ENCODE measurements at regions not wholly inside any gene's neighbourhood (a gene's known extent, or its start where the extent isn't known, plus 50 kb on each side); places are given as distances from the start of the nearest gene placed in this dataset.
"Not testable (repeated sequence)": the region's sequence is repeated elsewhere in the genome, so short reads cannot be mapped to it uniquely, and the experiment has no call there.

DNA sequence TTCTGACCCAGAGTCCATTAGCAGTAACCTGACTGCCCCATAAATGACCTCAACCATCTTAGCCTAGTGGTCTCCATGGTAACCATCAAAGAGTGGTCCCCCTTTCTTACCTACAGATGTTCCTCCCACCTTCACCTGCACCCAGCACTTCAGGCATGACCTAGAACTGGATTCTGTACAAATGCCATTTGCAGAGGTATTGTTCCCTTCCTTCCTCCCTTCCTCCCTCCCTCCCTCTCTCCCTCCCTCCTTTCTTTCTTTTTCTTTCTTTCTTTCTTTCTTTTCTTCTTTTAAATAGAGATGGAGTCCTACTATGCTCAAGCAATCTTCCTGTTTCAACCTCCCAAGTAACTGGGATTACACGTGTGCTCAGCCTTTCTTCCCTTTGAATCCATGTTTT is 114.6 kb upstream of the SLC1A4 start:
- Histone ChIP-seq H3K4me1 (ENCODE audit: insufficient read depth, low read length) (peaks cover 4% of the 10 kb centered on the region; the same call in 1 of the 2 replicates), H3K9me3 (ENCODE audit: control insufficient read depth, insufficient read depth, low read length) (no peaks in the 10 kb centered on the region), H3K9ac (ENCODE audit: low read depth, low read length) (no peak overlapping the region), H3K36me3 (ENCODE audit: insufficient read depth, low read length) (no peaks in the 10 kb centered on the region)

DNA sequence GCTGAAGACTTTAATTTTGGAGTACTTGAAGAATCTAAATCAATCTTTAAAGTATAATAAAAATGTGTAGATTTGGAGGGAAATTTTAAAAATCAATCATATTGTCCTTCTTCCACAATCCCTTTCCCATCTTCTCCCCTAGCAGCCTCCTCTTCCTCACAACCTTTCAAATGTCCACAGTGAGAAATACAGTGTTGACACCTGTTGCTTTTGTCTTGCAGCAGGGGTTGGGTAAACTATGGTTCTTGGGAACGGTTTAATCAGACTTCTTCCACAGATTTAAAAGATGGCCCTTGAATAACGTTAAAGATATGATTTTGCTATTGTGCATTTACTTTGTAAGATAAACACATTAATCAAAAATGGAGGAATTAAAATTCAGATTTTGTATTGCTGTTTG is 113.8 kb upstream of the SLC1A4 start:
- peaks cover 4% of the 10 kb centered on the region; the same call in 1 of the 2 replicates for H3K4me1 ChIP-seq (ENCODE audit: insufficient read depth, low read length)
- no peaks in the 10 kb centered on the region for H3K36me3 ChIP-seq (ENCODE audit: insufficient read depth, low read length)
- H3K9ac ChIP-seq (ENCODE audit: low read depth, low read length): no peak overlapping the region
- H3K9me3 ChIP-seq (ENCODE audit: control insufficient read depth, insufficient read depth, low read length): no peaks in the 10 kb centered on the region

DNA sequence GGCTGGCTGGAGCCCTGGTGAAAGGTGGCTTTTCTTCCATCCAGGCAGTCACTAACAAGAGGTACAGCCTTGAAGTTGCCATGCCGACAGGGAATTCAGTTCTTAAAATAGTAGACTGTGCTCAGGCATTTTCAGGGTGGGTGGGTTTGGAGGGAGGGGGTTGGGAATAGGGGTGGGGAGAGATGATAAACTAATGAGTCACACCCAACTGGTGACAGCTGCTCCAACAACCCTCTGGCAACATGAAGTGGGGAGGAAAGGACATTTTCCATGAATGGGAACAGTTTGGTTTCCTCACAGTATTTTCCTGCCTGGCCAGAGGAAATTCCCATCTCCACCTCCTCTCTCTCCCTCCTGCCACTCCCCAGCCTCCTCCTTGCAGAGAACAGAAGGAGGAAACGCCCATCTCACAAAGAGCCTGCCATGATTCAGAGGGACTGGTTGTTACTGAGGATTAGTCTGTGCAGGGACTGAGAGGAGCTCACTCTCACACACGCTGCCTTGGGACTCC is 113.0 kb upstream of the SLC1A4 start:
- peaks cover 9% of the 10 kb centered on the region for H3K4me1 ChIP-seq (ENCODE audit: insufficient read depth, low read length)
- no peaks in the 10 kb centered on the region for H3K9me3 ChIP-seq (ENCODE audit: control insufficient read depth, insufficient read depth, low read length)
- H3K9ac ChIP-seq (ENCODE audit: low read depth, low read length): no peak overlapping the region
- H3K36me3 ChIP-seq (ENCODE audit: insufficient read depth, low read length): no peaks in the 10 kb centered on the region

DNA sequence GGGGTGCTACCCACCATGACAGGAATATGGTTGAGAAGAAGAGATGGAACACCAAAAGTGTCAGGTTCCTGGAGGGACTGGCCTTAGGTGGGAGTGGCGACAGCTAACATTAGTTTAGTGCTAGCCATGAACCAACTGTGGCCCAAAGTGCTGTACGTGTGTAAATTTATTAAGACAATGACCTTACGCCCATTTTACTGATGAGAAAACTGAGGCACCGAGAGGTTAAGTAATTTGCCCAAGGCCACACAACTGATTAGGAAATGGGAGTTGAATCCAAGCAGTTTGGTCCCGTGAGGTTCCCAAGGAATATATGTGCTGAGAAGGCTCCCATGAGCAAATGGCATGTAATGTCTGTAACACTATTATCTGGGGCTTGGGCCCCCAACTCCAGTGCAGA is 109.5 kb upstream of the SLC1A4 start:
- H3K4me1 ChIP-seq (ENCODE audit: insufficient read depth, low read length): peaks cover 13% of the 10 kb centered on the region
- H3K36me3 ChIP-seq (ENCODE audit: insufficient read depth, low read length): no peaks in the 10 kb centered on the region
- H3K9me3 ChIP-seq (ENCODE audit: control insufficient read depth, insufficient read depth, low read length): no peaks in the 10 kb centered on the region
- no peak overlapping the region for H3K9ac ChIP-seq (ENCODE audit: low read depth, low read length)

DNA sequence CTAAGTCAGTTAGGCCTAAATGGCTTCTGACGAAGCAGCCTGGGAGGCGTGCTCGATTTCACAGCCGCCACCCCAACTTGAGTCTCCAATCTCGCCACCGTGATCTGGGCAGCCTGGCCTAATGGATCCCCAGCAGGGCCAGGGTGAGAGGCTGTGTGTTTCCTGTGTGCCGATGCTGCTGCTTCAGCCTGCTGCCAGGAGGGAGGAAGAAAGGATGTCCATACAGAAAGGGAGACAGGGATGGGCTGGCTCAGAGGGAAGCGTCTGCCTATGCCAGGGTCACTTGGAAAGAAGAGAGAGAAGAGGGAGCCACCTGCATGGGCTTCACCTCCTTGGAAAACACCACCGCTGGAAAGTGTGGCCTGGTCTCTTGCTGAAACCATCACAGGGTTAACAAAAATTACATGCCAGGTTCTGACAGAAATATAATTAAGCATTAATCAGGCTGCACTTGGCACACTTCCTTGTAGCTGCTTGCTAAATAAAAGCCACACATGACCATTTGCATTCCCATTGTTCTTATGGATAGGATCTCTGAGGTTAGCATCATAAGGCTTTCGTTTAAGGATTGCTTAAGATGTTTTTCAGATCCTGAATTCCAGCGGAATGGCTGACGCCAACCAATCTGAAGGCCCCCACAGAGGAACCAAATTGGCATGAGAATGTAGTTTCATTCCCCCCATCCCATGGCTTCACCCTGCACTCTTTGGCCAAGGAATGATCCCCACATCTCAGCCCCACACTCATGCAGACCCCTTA is 108.8 kb upstream of the SLC1A4 start:
- peaks cover 13% of the 10 kb centered on the region for H3K4me1 ChIP-seq (ENCODE audit: insufficient read depth, low read length)
- H3K9ac ChIP-seq (ENCODE audit: low read depth, low read length): no peak overlapping the region
- H3K9me3 ChIP-seq (ENCODE audit: control insufficient read depth, insufficient read depth, low read length): no peaks in the 10 kb centered on the region
- H3K36me3 ChIP-seq (ENCODE audit: insufficient read depth, low read length): no peaks in the 10 kb centered on the region

DNA sequence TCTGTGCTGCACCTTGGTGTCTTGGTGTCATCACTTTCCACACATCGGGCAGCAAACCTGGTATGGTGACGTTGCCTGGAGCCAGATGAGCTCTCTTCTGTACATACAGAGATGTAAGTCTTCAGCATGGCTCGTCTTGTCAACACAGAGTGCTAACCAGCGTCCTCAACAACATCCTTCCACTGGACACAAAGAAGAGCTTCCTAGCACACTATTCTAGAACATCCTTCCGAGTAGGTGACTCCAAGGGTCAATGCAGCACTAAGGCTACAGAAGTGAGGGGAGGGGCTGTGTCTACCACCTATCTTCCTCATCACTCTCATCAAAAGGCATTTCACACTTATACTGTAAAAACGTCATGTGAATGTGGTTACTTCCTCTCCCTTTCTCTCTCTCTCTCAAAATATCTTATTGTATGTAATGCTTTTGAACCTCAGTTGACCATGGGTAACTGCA is 108.1 kb upstream of the SLC1A4 start:
- no peak overlapping the region for H3K9ac ChIP-seq (ENCODE audit: low read depth, low read length)

DNA sequence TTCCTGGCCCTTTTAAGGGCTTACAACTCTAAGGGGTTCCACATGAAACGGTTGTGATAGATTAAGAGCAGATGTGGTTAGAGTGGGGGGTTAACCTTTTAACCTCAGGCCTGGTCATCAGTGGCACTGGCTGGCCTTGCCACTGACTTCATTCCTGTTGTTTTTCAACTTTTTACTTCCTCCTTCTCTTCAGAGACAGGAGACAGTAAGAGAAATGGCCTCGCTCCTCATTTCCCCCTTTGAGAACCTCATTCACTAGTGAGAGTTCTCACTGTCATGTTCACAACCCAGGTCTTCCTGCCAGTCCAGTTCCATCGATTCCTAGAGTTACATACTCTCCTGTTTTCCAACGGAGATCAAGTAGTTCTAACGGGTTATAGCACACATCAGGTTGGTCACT is 101.6 kb upstream of the SLC1A4 start:
- H3K36me3 ChIP-seq (ENCODE audit: insufficient read depth, low read length): no peaks in the 10 kb centered on the region
- H3K9ac ChIP-seq (ENCODE audit: low read depth, low read length): no peak overlapping the region
- peaks cover 3% of the 10 kb centered on the region; the same call in 1 of the 2 replicates for H3K9me3 ChIP-seq (ENCODE audit: control insufficient read depth, insufficient read depth, low read length)
- H3K4me1 ChIP-seq (ENCODE audit: insufficient read depth, low read length): no peaks in the 10 kb centered on the region

More for the DNA sequence above, 108.1 kb upstream of the SLC1A4 start:
- peaks cover 13% of the 10 kb centered on the region for H3K4me1 ChIP-seq (ENCODE audit: insufficient read depth, low read length)
- H3K9me3 ChIP-seq (ENCODE audit: control insufficient read depth, insufficient read depth, low read length): no peaks in the 10 kb centered on the region
- H3K36me3 ChIP-seq (ENCODE audit: insufficient read depth, low read length): no peaks in the 10 kb centered on the region

DNA sequence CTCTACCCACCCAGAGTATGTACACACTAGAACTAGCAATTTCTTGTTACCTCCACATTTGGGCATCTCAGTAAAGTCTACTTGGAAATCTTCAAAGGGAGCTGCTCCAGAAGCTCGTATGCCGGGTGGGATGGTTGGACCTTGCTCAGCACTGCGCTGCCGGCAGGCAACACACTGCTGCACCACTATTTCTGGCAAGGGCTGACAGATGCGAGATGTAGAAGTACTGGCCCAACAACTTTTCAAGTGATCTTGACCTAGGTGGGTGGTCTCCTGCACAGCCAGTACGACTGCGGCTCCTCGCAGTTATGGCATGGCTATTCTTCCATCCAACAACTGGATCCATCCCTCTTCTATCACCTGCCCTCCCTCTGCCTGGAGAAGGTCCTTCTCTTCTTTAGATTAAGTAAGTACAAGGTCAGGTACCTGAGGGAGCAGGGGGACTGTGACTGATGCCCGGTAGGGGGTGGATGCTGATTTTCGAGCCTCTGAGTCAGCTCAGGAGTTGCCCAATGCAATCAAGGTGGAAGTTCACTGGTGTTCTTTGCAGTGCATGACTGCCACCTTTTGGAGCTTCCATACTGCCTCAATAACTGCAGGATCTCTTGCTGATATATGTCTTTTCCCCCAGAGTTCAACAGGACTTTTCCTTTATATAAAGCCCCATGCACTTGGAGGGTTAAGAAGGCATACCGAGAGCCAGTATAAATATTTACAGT is 100.4 kb upstream of the SLC1A4 start:
- no peaks in the 10 kb centered on the region for H3K36me3 ChIP-seq (ENCODE audit: insufficient read depth, low read length)

DNA sequence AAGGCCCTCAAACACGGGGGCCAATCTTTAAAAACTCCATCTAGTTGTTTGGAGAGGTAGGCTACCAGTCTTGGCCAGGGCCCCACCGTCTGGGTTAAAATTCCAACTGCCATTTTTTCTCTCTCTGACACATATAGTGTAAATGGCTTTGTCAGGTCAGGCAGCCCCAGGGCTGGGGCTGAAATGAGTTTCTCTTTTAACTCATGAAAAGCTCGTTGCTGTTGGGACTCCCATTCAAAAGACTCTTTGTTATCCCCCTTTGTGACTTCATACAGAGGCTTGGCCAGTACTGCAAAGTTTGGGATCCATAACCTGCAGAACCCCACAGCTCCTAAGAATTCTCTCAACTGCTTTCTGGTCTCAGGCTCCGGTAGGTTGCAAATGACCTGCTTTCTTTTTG is 99.4 kb upstream of the SLC1A4 start:
- Histone ChIP-seq H3K9ac (ENCODE audit: low read depth, low read length) (no peak overlapping the region), H3K36me3 (ENCODE audit: insufficient read depth, low read length) (no peaks in the 10 kb centered on the region), H3K9me3 (ENCODE audit: control insufficient read depth, insufficient read depth, low read length) (peaks cover 3% of the 10 kb centered on the region; the same call in 1 of the 2 replicates), H3K4me1 (ENCODE audit: insufficient read depth, low read length) (no peaks in the 10 kb centered on the region)

More for the DNA sequence above, 100.4 kb upstream of the SLC1A4 start:
- no peaks in the 10 kb centered on the region for H3K4me1 ChIP-seq (ENCODE audit: insufficient read depth, low read length)
- H3K9ac ChIP-seq (ENCODE audit: low read depth, low read length): no peak overlapping the region
- peaks cover 3% of the 10 kb centered on the region; the same call in 1 of the 2 replicates for H3K9me3 ChIP-seq (ENCODE audit: control insufficient read depth, insufficient read depth, low read length)

DNA sequence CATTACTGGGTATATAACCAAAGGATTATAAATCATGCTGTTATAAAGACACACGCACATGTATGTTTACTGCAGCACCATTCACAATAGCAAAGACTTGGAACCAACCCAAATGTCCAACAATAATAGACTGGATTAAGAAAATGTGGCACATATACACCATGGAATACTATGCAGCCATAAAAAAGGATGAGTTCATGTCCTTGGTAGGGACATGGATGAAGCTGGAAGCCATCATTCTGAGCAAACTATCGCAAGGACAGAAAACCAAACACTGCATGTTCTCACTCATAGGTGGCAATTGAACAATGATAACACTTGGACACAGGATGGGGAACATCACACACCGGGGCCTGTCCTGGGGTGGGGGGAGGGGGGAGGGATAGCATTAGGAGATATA is 92.6 kb upstream of the SLC1A4 start:
- H3K36me3 ChIP-seq (ENCODE audit: insufficient read depth, low read length); H3K9ac ChIP-seq (ENCODE audit: low read depth, low read length); H3K4me1 ChIP-seq (ENCODE audit: insufficient read depth, low read length); H3K9me3 ChIP-seq (ENCODE audit: control insufficient read depth, insufficient read depth, low read length): not testable (repeated sequence)

DNA sequence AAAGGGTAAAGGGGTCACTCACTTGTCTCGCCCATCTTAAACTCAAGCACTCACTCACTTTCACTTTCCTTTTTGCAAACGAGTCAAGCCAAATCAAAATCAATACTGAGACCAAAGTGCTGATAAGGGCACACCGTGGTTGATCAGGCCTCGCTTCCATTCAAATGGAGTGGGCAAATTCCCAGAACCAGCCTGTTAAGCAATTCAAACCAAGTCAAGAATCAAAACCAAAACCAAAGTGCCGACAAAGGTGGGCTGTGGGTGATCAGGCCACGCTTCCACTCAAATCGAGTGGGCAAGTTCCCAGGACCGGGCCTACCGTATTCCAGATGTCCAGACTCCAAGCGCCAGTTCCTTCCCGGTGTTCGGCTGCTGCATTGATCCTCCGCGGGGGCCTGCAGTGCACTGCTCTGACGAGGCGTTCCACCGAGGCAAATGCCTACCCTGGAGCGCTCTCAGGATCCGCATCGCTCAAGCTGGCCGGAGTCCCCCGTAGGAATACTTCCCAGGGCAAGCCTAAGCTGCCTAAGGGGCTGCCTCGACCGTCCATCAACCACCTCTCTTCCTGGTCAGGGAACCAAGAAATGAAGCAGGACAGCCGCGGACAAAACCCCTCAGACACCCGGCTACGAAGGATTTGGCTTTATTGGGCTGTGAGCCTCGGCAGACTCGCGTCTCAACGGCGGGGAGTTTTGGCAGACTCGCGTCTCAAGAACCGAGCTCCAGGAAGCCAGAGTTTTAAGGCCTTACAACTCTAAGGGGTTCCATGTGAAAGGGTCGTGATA is 89.9 kb upstream of the SLC1A4 start:
- peaks cover 10% of the 10 kb centered on the region for H3K4me1 ChIP-seq (ENCODE audit: insufficient read depth, low read length)
- H3K36me3 ChIP-seq (ENCODE audit: insufficient read depth, low read length): no peaks in the 10 kb centered on the region
- H3K9me3 ChIP-seq (ENCODE audit: control insufficient read depth, insufficient read depth, low read length): no peaks in the 10 kb centered on the region
- no peak overlapping the region for H3K9ac ChIP-seq (ENCODE audit: low read depth, low read length)

DNA sequence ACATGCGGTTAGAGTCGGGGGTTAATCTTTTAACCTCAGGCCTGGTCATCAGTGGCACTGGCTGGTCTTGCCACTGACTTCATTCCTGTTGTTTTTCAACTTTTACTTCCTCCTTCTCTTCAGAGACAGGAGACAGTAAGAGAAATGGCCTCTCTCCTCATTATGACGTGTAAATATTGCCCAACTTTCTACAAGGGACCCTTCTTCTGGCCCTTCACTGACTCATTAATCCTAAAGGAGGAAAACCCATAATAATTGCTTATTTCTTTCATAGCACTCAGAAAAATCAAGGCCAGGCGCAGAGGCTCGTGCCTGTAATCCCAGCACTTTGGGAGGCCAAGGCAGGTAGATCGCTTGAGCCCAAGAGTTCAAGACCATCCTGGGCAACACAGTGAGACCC is 89.3 kb upstream of the SLC1A4 start:
- H3K9me3 ChIP-seq (ENCODE audit: control insufficient read depth, insufficient read depth, low read length): not testable (repeated sequence)

DNA sequence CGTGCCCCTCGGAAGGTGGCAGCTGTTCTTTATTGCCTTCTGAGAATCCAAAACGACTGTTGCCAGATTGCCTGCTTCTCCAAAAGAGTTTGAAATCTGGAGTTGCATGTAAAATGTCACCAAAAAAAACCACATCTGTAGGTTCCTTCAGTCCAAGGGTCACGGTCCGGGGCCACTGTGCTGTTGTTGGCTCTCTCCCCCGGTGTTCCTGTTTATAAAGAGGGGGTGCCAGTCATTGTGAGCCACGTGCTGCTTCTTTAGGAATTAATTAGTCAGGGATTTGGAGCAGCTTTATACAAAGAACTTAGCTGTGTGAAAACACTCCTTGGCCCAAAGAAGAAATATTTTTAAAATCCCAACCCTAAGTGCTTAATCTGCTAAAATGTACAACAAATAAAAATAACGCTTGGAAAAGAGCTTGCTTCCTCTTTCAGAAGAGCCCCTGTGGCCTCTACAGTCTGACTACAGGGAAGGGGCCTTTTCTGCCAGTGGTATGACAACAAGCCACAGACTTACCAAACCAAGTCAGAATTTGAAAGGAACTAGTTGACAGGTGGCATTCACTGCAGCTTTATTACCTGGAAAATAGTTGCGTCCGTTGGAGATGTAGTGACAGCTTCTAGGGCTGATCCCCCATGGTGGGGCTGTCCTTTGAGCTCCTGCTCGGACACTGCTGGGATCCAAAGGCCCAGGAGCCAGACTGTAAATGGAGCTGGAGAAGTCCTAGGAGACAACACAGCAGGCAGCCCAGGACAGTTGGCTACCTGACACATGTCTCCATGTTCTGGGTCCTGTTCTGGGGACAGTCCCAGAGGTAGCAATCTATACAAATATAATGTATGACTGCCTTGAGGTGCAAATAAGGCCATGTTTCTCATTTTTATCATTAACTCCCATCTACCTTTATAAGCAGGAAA is 84.5 kb upstream of the SLC1A4 start:
- H3K9me3 ChIP-seq (ENCODE audit: control insufficient read depth, insufficient read depth, low read length): no peaks in the 10 kb centered on the region
- H3K9ac ChIP-seq (ENCODE audit: low read depth, low read length): no peak overlapping the region

More for the DNA sequence above, 89.3 kb upstream of the SLC1A4 start:
- not testable (repeated sequence) for H3K4me1 ChIP-seq (ENCODE audit: insufficient read depth, low read length); H3K36me3 ChIP-seq (ENCODE audit: insufficient read depth, low read length); H3K9ac ChIP-seq (ENCODE audit: low read depth, low read length)

More for the DNA sequence above, 84.5 kb upstream of the SLC1A4 start:
- no peaks in the 10 kb centered on the region for H3K36me3 ChIP-seq (ENCODE audit: insufficient read depth, low read length)
- H3K4me1 ChIP-seq (ENCODE audit: insufficient read depth, low read length): peaks cover 15% of the 10 kb centered on the region
